RCC 7860 (cell line): ENCODE measurements at regions not wholly inside any gene's neighbourhood (a gene's known extent, or its start where the extent isn't known, plus 50 kb on each side); places are given as distances from the start of the nearest gene placed in this dataset.
A peak's percentile ranks its signal among the peaks of the same experiment; 100 is the strongest.

Source experiments
- DNase-seq: peaks from one replicate; pipeline ENCODE4 v3.0.0-alpha.2; 2015; ENCODE audit warnings: low spot score
- FAIRE-seq: peaks from 2 replicates; lab custom pipeline; 2012; peaks lifted over from hg19 to GRCh38; lab: Jason Lieb, UNC

DNA sequence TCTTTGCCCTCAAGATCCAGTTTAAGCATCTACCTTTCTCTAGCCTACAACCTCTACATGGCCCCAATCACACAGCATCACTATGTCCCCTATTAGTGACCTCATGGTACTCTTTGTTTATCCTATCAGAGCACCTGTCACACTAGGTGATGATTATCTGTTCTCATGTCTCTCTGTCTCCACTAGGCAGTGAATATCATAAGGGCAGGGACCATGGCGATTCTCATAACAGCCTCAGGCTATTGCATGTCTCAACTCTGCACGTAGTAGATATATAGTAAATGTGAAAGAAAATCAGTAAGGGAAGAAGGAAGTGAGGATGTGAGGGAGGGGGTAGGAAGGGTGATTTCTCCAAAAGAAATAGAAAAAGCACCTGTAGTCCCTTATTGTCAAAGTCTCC, 311.0 kb downstream of the NSG2 start:
- FAIRE-seq (no peak), DNase-seq (no peak)

DNA sequence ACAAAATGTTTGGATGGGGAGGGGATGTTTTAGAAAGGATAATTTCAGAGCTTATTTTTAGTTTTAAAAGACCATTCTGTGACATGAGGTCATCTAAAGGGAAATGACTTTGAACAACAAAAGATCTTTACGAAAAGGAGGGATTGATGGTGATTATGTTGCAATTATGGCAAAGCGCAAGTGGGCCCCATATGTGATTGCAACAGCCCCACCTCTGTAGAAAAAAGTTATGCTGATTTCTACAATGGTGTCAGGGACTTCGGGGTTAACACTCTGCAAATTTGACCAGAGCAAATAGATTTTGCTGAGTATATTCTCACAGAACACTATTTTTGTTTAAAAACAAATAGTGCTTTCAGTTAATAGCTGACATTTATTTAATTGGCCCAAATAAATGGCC, 312.8 kb downstream of the NSG2 start:
- DNase-seq, result no peak
- FAIRE-seq, result no peak

GRCh38 chr5:174359071-174359470, 313.6 kb downstream of the NSG2 start:
- FAIRE-seq, result no peak
- DNase-seq, result no peak

GRCh38 chr5:174362514-174362913, 317.0 kb downstream of the NSG2 start:
- FAIRE-seq (no peak), DNase-seq (no peak)

- DNase-seq (no peak), FAIRE-seq (no peak)
These were observed 318.4 kb downstream of the NSG2 start for GRCh38 chr5:174363934-174364333.

DNA sequence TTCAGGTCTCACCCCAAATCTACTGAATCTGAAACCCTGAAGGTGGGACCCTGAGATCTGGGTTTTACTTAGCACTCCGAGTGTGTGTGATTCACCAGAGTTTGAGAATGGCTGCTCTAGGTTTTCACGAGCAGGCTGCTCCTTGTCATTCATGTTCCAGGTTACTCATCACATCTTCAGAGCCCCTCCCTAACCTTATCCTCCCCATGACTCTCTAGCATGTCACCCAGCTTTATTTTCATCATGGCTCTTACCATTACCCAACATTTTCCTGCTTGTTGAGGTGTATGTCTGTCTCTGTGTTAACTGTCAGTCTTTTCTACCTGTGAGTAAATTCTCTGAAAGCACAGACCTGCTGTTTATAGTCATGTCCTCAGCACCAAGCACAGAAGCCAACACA, 319.2 kb downstream of the NSG2 start:
- FAIRE-seq (no peak), DNase-seq (no peak)

DNA sequence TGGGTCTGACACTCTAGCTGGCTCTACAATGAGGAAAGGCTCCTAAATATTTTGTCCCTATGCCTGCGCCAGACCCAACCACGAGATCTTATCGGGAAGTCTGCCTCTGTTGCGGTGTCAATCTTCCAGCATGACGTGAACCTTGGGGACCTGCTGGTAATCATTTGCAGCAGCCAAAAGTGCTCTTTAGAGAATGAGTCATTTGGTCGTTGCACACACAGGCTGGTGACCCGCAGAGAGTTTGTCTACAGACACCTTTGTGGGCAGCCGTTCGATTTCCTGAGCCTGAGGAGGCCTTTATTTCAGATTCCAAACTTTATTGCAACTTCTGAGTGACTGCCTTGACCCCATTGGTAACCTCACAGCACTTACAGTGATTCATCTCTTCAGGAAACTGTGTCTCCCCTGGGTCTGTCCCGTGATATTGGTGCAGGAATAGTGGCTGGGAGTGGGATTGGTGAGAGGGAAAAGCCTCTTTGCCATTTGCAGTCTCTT, 326.1 kb downstream of the NSG2 start:
- FAIRE-seq, result peak; percentile 99
- DNase-seq, result peak; percentile 99

DNA sequence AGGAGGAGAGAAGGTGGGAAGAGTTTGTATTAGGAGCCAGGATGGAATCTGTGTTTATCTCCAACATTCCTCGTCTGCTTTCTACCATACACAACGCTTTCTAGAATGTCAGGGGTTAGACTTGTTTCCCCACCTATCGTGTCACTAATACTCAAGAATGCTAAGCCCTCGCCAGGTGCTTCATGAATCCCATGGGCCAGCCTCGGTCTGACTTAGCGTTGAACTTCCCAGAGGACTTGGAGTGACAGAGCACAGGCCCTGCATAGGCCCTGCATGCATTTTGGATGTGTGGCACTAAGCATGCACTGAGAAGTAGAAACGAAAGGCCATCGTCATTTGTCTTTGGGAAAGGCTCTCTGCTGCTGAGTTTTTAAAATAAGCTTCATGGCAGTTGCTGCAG, 328.7 kb downstream of the NSG2 start:
- DNase-seq, result no peak
- no peak for FAIRE-seq

GRCh38 chr5:174376056-174376455, 330.6 kb downstream of the NSG2 start:
- FAIRE-seq, result no peak
- DNase-seq, result no peak

GRCh38 chr5:174376726-174377373, 331.3 kb downstream of the NSG2 start:
- DNase-seq (no peak), FAIRE-seq (no peak)

DNA sequence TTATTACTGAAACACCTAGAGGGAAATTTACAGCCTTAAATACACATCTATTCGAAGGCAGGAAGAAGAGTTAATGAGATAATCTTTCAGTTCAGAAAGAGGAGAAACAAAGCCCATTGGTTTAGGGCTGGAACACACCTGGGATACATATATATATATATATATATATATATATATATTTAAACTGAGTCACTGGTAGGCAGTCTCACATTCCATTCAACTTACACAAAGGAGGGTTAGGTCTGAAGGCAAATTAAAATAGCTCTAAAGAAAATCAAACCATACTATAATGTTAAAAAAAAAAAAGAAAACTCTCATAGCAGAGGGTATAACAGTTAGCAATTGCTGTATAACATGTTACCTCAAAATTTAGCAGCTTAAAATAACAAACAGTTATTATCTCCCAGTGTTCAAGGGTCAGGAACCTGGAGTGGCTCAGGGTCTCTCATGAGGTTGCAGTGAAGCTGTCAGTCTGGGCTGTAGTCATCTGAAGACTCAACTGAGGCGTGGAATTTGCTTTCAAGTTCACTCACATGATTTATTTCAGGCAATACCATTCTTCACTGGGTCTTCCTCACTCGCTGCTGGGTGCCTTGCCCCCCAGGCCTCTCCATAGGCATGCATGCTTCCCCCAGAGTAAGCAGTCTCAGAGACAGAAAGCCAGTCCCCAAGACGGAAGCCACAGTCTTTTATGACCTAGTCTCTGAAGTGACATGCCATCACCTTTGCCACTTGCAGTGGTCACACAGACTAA, 332.8 kb downstream of the NSG2 start:
- no peak for DNase-seq
- FAIRE-seq, result no peak

GRCh38 chr5:174380311-174380710, 334.8 kb downstream of the NSG2 start:
- DNase-seq (no peak), FAIRE-seq (no peak)

- FAIRE-seq, result no peak
- DNase-seq, result no peak
These were observed 335.7 kb downstream of the NSG2 start for GRCh38 chr5:174381241-174381640.

- FAIRE-seq (no peak), DNase-seq (no peak)
These were observed 338.0 kb downstream of the NSG2 start for GRCh38 chr5:174383210-174384167.

DNA sequence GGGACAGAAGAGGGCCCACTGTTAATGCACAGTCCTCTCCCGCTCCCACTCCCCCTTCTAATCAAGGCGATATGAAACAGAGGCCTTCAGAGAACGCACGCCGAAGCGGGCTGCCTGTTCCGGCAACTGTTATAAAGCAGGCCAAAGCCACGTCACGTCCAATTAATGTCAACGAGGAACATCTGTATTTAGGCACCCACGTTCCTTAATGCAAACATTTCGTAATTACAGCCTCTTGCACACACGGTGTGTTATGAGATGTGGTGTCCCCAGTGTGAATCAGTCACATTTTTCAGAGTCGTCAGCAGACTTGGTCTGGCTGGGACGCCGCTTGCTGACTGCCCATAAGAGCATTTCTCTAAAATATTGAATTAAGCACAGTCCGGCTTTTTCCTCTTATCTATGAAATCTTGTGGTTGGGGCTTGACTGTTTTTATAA, 339.0 kb downstream of the NSG2 start:
- DNase-seq (no peak), FAIRE-seq (no peak)

GRCh38 chr5:174386306-174386705, 338.1 kb upstream of the MSX2 start:
- DNase-seq (peak; percentile 58), FAIRE-seq (peak; percentile 89)

DNA sequence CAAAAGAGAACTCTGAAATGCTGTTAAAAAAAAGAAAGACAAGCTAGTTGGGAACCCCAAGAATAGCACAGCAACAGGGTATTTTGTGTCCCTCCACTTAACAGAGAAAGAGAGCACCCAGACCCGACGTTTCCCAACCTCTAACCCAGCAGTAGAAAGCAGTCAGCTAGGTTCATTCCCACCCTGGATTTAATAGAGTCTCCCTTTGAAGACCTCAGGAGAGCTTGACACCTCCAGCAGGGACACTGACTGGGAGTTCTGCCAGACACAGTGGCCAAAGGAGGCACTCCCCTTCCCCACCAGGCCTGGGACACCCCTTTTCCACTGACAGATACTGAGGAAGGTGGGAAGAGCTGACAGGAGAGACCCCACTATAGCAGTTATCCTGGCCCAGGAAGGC, 337.5 kb upstream of the MSX2 start:
- no peak for FAIRE-seq
- no peak for DNase-seq

DNA sequence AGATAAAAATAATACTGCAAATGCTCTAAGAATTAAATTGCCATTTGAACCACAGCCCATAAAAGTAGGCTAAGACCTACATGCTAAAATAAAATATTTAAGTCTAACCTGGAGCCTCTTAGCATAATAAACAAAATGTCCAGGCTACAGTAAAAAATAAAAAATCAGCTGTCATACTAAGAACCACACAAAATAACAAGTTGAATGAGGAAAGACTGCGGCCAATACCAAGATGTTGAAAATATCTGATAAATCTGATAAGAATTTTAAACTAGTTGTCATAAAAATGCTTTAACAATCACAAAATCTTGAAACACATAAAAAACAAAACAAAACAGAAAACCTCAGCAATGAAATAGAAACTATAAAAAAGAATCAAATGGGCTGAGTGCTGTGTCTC, 336.9 kb upstream of the MSX2 start:
- DNase-seq, result no peak
- no peak for FAIRE-seq

DNA sequence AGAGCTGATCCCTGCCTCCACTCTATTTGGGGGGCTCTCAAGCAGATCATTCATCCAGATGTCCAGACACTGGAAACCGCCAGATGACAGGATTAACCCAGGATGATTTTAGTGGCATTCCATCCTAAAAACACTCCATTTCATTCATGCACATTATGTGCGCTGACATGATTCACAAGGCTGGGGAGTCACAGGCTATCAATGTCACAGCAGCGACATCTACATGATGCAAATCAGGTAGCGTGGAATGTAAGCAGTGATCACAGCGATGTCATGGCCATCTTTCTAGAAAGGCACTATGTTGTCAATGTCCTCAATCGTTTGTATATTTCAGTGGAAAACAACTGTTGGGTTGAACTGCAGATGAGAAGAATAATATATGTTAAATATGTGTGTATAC, 331.5 kb upstream of the MSX2 start:
- FAIRE-seq, result no peak

GRCh38 chr5:174396541-174396940, 327.8 kb upstream of the MSX2 start:
- DNase-seq, result no peak
- no peak for FAIRE-seq

More for the DNA sequence above, 331.5 kb upstream of the MSX2 start:
- no peak for DNase-seq

DNA sequence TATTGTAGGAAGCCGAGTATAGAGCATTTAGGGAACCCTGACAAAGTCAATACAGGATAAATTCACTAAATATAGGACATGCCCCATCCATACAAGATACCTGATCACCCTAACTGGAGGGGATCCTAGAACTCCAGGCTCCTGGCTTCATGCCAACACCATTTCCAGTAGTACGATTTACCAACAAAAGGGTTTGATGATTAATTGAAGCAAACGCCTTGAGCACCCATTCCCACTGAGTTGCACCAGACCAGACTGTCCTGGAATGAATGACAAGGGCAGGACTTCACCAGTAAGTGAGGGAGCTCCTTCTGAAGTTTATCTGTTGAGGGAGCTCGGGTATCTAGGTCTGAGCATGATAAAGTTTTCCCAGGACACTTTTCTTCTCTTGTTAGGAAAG, 327.2 kb upstream of the MSX2 start:
- DNase-seq (no peak), FAIRE-seq (no peak)
